SU-DHL-6 (cell line): ENCODE measurements at regions not wholly inside any gene's neighbourhood (a gene's known extent, or its start where the extent isn't known, plus 50 kb on each side); places are given as distances from the start of the nearest gene placed in this dataset.

Experiments
- H2AFZ ChIP-seq: fragments of 200-600 bp; sonication (generic); 2 replicates; pipeline ENCODE4 v1.6.1; 2014; ENCODE audit warnings: low read depth, mild to moderate bottlenecking, moderate library complexity, mixed read lengths, antibody characterized with exemption, low read length; ENCODE audit not compliant: severe bottlenecking
- H3F3A ChIP-seq: fragments of 200-600 bp; shearing (Covaris generic); 2 replicates; pipeline ENCODE4 v1.6.0; 2016; ENCODE audit warnings: antibody characterized with exemption, mild to moderate bottlenecking; ENCODE audit not compliant: insufficient read depth
- H3K27ac ChIP-seq: fragments of 200-600 bp; sonication (generic); 2 replicates; pipeline ENCODE4 v1.5.1; 2016; ENCODE audit warnings: low read depth, mild to moderate bottlenecking, low read length, moderate library complexity, mixed read lengths
- H3K27me3 ChIP-seq: fragments of 200-600 bp; sonication (generic), shearing (Covaris generic); 2 replicates; pipeline ENCODE4 v1.6.0; 2014; ENCODE audit warnings: mild to moderate bottlenecking, low read length
- H3K36me3 ChIP-seq: fragments of 200-600 bp; sonication (generic); 2 replicates; pipeline ENCODE4 v1.6.1; 2014; ENCODE audit warnings: mild to moderate bottlenecking, low read length, mixed read lengths
- H3K4me2 ChIP-seq: fragments of 300-600, 200-600 bp; shearing (Covaris generic), sonication (generic); 2 replicates; pipeline ENCODE4 v1.6.0; 2014; ENCODE audit warnings: low read length, low read depth, mild to moderate bottlenecking; ENCODE audit not compliant: poor library complexity, severe bottlenecking
- H3K4me3 ChIP-seq: fragments of 200-600 bp; sonication (generic); 2 replicates; pipeline ENCODE4 v1.5.1; 2014; ENCODE audit warnings: antibody characterized with exemption, low read length, mild to moderate bottlenecking, mixed read lengths; ENCODE audit not compliant: insufficient read depth, poor library complexity, severe bottlenecking
- H3K79me2 ChIP-seq: fragments of 200-600 bp; sonication (generic); 2 replicates; pipeline ENCODE4 v1.6.1; 2014; ENCODE audit warnings: mild to moderate bottlenecking, low read length, moderate library complexity; ENCODE audit not compliant: insufficient read depth
- H3K9ac ChIP-seq: fragments of 200-600 bp; sonication (generic); 2 replicates; pipeline ENCODE4 v1.7.0; 2014; ENCODE audit warnings: mild to moderate bottlenecking, low read length
- H3K9me2 ChIP-seq: fragments of 200-600 bp; sonication (generic); replicated peaks from 2 replicates; pipeline ENCODE4 v1.6.1; 2014; ENCODE audit warnings: low read length; ENCODE audit not compliant: insufficient read depth
- H3K9me3 ChIP-seq: fragments of 200-600 bp; sonication (generic); 2 replicates; pipeline ENCODE4 v1.6.1; 2014; ENCODE audit warnings: low read length, mixed read lengths; ENCODE audit not compliant: insufficient read depth
- H4K20me1 ChIP-seq: fragments of 200-600 bp; sonication (generic); 2 replicates; pipeline ENCODE4 v1.6.1; 2014; ENCODE audit warnings: low read depth, mild to moderate bottlenecking, antibody characterized with exemption, low read length, moderate library complexity, mixed read lengths
- CTCF ChIP-seq: fragments of 200-600 bp; sonication (generic); IDR thresholded peaks from one replicate; pipeline ENCODE4 v1.5.1; 2017; ENCODE audit warnings: antibody characterized with exemption, mild to moderate bottlenecking, low read length, moderate library complexity; ENCODE audit not compliant: insufficient read depth, poor library complexity, severe bottlenecking
- EZH2phosphoT487 ChIP-seq: fragments of 200-600 bp; sonication (generic), shearing (Covaris generic); conservative IDR thresholded peaks from 2 replicates; pipeline ENCODE4 v1.6.1; 2018; ENCODE audit warnings: mild to moderate bottlenecking, antibody characterized with exemption, low read length, moderate library complexity, mixed read lengths

- Histone ChIP-seq H3K79me2 (no peaks in the 10 kb centered on the region), H3K9me3 (no peaks in the 10 kb centered on the region), H3K4me2 (no peak overlapping the region), H3K27ac (no peak overlapping the region), H3K9ac (no peak overlapping the region), H4K20me1 (no peaks in the 10 kb centered on the region), H3K9me2 (no peaks in the 10 kb centered on the region; the same call in 1 of the 2 replicates), H3K27me3 (no peaks in the 10 kb centered on the region), H3K36me3 (no peaks in the 10 kb centered on the region), H2AFZ (no peak overlapping the region), H3K4me3 (no peak overlapping the region), H3F3A (no peaks in the 10 kb centered on the region)
- TF ChIP-seq CTCF (no peak), EZH2phosphoT487 (no peak)
Observed at GRCh38 chr6:91681296-91681695, 1094.4 kb upstream of the MAP3K7 start.

DNA sequence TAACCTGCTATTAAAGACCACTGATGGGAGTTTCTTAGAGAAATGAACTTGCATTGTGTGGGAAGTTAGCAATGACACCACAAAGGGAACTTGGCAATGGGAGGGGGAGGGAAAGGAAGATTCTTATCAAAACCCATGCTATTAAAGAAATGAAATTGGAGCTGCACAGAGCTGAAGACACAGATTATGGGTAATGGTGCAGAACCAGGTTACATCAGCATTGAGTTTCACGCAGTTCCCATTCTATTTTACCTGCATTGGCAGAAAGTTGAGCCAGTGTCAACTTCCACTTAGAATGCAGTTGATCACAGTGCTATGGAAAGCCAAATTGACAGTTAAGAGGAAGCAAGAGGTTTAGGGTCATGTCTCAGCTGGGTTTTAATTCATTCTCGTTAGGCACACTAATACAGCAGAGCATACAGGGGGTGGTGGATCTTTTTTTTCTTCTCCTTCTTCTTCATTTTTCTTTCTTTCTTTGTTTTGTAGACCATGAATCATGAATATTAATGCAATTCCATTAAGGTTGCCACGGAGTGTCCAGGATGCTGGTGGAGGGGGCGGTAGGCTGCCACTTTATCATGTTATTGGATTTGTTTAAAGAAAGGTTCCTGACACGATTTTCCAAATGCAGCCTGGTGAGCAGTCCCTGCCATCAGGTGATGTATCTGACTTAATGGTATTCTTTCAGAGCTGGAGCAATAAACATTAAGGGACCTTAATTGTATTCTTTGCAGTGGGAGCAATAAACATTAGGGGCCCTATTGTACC is 1092.0 kb upstream of the MAP3K7 start:
- Histone ChIP-seq H3K36me3 (no peaks in the 10 kb centered on the region), H2AFZ (no peak overlapping the region), H3K27ac (no peak overlapping the region), H3K9me2 (no peaks in the 10 kb centered on the region; the same call in 1 of the 2 replicates), H3K79me2 (no peaks in the 10 kb centered on the region), H4K20me1 (no peaks in the 10 kb centered on the region), H3K4me2 (no peak overlapping the region), H3F3A (no peaks in the 10 kb centered on the region), H3K27me3 (no peaks in the 10 kb centered on the region), H3K9ac (no peak overlapping the region), H3K9me3 (no peaks in the 10 kb centered on the region), H3K4me3 (no peak overlapping the region)
- TF ChIP-seq EZH2phosphoT487 (no peak), CTCF (no peak)

- Histone ChIP-seq H3K9ac (no peak overlapping the region), H2AFZ (no peak overlapping the region), H3K36me3 (no peaks in the 10 kb centered on the region), H4K20me1 (no peaks in the 10 kb centered on the region), H3K27me3 (no peaks in the 10 kb centered on the region), H3F3A (no peaks in the 10 kb centered on the region), H3K79me2 (no peaks in the 10 kb centered on the region), H3K9me2 (no peaks in the 10 kb centered on the region), H3K27ac (no peak overlapping the region), H3K4me3 (no peak overlapping the region), H3K4me2 (no peak overlapping the region), H3K9me3 (no peaks in the 10 kb centered on the region)
- no peak for TF ChIP-seq EZH2phosphoT487
- TF ChIP-seq CTCF: no peak
Observed at GRCh38 chr6:91672201-91672600, 1085.3 kb upstream of the MAP3K7 start.
